ENCODE measurements at regions not wholly inside any gene's neighbourhood (a gene's known extent, or its start where the extent isn't known, plus 50 kb on each side); places are given as distances from the start of the nearest gene placed in this dataset.
A peak's percentile ranks its signal among the peaks of the same experiment; 100 is the strongest.
"Not testable (repeated sequence)": the region's sequence is repeated elsewhere in the genome, so short reads cannot be mapped to it uniquely, and the experiment has no call there.

DNA sequence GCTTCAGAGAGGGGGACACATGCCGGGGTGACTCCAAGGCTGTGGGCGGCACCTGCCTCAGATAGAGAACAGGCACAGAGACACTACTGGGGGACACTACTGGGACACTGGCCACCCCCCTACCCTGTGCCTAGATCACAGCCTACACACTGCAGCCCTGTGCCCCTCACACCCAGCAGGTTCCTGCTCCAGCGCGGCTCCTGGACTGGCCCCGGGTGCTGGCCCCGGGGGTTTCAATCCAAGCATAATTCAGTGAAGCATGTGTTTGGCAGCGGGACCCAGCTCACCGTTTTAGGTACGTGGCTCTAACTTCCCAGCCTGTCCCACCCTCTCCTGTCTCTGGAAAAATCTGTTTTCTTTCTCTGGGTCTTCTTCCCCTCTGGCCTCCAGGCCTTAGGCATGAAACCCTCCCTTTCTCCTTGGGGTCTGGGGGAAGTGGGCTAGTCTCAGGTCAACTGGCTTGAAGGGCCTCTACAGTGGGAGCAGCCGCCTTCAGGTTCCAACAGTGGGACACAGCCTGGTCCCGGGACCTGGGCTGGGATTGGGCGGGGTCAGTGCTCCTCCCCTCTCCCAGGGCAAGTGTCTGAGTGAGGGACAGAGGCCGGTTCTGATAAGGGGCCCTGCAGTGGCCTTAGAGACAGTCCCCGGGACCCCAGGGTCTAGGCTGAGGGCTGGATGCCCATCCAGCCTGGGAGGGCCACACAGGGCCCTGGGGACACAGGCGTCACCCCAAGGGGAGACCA is 98.8 kb downstream of the CRYBB2 start:
- Histone ChIP-seq H3K27ac (no peak overlapping the region), H3K4me3 (no peak overlapping the region), H3K4me1 (no peaks in the 10 kb centered on the region), H3K36me3 (no peaks in the 10 kb centered on the region), H3K27me3 (no peaks in the 10 kb centered on the region), H3K9me3 (no peaks in the 10 kb centered on the region)
- TF ChIP-seq, protein P1, sequence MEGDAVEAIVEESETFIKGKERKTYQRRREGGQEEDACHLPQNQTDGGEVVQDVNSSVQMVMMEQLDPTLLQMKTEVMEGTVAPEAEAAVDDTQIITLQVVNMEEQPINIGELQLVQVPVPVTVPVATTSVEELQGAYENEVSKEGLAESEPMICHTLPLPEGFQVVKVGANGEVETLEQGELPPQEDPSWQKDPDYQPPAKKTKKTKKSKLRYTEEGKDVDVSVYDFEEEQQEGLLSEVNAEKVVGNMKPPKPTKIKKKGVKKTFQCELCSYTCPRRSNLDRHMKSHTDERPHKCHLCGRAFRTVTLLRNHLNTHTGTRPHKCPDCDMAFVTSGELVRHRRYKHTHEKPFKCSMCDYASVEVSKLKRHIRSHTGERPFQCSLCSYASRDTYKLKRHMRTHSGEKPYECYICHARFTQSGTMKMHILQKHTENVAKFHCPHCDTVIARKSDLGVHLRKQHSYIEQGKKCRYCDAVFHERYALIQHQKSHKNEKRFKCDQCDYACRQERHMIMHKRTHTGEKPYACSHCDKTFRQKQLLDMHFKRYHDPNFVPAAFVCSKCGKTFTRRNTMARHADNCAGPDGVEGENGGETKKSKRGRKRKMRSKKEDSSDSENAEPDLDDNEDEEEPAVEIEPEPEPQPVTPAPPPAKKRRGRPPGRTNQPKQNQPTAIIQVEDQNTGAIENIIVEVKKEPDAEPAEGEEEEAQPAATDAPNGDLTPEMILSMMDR (IDR thresholded peaks at IDR 0.05), result no peak
- intact Hi-C loops (cut with DNase I), result no loop called here
- peak; percentile 21 for ATAC-seq
- DNase-seq, result no peak

DNA sequence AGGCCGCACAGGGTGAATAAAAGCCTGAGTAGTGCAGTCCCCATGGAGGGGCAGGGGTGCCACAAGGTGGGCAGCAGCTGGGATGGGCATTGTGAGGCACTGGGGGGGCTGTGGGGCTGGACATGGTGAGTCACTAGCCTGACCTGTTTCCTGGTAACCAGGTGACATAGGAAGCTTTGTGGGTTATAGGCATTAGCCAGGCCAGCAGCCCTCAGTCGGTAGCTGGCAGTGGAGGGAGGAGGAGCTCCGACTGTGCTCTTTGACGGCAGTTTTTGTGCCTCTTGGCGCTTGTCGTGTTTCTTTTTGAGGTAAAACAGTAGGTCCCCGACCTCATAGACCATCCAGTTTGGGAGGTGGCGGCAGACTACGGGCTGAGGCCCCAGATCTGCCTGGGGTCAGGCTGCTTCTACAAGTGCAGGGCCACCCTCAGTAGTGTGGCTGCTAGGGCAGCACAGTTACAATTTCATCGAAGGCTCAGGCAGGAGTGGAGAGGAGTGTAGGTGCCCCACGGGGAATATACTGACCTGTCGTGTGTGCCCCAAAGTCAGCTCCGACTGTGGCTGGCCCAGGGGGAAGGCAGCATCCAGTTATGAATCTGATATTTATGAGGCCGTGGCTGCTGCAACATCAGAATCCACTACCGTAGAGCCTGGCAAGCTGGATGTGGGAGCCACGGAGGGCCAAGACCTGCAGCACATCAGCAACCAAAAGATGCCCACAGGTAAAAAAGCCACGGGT is 107.7 kb downstream of the CRYBB2 start:
- no peaks in the 10 kb centered on the region for H3K36me3 ChIP-seq
- H3K4me3 ChIP-seq, result no peak overlapping the region
- intact Hi-C loops (cut with DNase I), result no loop called here
- no peak overlapping the region for H3K27ac ChIP-seq
- ATAC-seq, result no peak
- H3K4me1 ChIP-seq, result no peaks in the 10 kb centered on the region
- TF ChIP-seq, protein P1 (IDR thresholded peaks at IDR 0.05), result no peak
- no peak for DNase-seq
- no peaks in the 10 kb centered on the region for H3K27me3 ChIP-seq
- H3K9me3 ChIP-seq, result no peaks in the 10 kb centered on the region

DNA sequence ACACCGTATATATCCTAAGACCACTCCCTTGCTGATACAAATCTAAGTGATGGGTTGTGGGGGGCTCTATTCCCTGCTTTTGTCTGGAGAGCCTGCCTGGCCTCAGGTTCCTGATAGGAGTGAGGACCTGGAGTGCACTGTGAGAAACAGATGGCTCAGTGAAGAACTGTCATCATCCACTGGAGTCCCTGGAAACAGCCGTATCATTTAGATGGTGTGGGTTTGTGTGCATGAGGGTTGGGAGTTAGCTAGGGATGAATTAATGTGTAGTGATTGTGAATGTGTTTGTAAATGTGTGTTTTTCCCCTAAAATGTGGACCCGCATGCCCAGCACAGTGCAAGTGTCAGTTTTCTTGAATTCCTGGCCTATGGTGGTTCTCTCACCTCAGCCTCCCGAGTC is 111.6 kb downstream of the CRYBB2 start:
- Histone ChIP-seq H3K9me3 (no peaks in the 10 kb centered on the region), H3K27me3 (no peaks in the 10 kb centered on the region), H3K36me3 (no peaks in the 10 kb centered on the region), H3K27ac (no peak overlapping the region), H3K4me3 (no peak overlapping the region), H3K4me1 (no peaks in the 10 kb centered on the region)
- ATAC-seq, result no peak
- no peak for DNase-seq
- TF ChIP-seq, protein P1 (IDR thresholded peaks at IDR 0.05), result no peak
- intact Hi-C loops (cut with DNase I), result no loop called here

DNA sequence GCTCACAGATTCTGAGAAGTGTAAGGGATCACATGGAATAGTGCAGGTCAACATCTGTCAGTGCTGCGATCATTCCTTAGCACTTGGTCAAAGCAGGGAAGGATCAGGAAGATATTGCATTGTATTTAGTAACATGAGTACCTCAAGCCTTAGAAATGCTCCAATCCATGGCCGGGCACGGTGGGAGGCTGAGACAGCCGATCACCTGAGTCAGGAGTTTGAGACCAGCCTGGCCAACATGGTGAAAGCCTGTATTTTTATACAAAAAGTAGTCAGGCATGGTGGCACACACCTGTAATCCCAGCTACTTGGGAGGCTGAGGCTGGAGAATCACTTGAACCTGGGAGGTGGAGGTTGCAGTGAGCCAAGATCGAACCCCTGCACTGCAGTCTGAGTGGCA is 112.5 kb downstream of the CRYBB2 start:
- H3K27me3 ChIP-seq; DNase-seq; H3K36me3 ChIP-seq; intact Hi-C loops (cut with DNase I); H3K9me3 ChIP-seq; H3K27ac ChIP-seq; ATAC-seq; H3K4me1 ChIP-seq; H3K4me3 ChIP-seq: not testable (repeated sequence)

DNA sequence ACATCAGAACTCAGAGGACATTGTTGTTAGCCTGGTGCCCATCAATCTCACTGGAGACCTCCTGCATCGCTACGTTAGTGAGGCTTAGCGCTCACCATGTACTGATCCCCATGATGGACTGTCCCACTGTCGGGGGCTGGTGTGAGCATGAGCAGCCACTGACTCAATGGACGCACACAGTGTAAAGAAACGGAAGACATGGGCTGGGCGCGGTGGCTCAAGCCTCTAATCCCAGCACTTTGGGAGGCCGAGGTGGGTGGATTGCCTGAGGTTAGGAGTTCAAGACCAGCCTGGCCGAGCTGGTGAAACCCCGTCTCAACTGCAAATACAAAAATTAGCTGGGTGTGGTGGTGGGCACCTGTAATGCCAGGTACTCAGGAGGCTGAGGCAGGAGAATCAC is 112.9 kb downstream of the CRYBB2 start:
- Histone ChIP-seq H3K9me3 (no peaks in the 10 kb centered on the region), H3K27me3 (no peaks in the 10 kb centered on the region), H3K4me1 (no peaks in the 10 kb centered on the region), H3K36me3 (no peaks in the 10 kb centered on the region), H3K27ac (no peak overlapping the region), H3K4me3 (no peak overlapping the region)
- ATAC-seq (no peak), DNase-seq (no peak)
- intact Hi-C loops (cut with DNase I), result no loop called here
- TF ChIP-seq, protein P1 (IDR thresholded peaks at IDR 0.05), result no peak

DNA sequence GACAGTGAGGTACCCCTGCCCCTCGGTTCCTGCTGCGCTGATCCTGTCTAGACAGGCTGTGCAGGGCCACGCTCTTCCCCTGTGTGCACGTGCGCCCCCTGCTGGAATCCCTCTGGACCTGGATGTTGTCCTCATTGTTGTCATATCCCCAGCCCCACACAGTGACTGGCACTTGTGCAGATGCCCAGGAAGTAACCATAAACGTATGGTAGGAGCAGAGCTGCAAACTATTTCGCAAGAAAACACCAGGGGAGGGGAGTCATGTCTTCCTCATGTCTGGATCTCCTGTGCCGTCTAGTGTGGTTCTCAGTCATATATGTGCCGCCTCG is 114.7 kb downstream of the CRYBB2 start:
- DNase-seq, result no peak
- H3K4me1 ChIP-seq, result no peaks in the 10 kb centered on the region
- TF ChIP-seq, protein P1 (IDR thresholded peaks at IDR 0.05), result peak; percentile 39
- H3K27me3 ChIP-seq, result no peaks in the 10 kb centered on the region
- no peaks in the 10 kb centered on the region for H3K36me3 ChIP-seq
- peak; percentile 79 for ATAC-seq
- H3K9me3 ChIP-seq, result peaks cover 1% of the 10 kb centered on the region
- H3K27ac ChIP-seq, result no peak overlapping the region
- no peak overlapping the region for H3K4me3 ChIP-seq
- intact Hi-C loops (cut with DNase I), result no loop called here

DNA sequence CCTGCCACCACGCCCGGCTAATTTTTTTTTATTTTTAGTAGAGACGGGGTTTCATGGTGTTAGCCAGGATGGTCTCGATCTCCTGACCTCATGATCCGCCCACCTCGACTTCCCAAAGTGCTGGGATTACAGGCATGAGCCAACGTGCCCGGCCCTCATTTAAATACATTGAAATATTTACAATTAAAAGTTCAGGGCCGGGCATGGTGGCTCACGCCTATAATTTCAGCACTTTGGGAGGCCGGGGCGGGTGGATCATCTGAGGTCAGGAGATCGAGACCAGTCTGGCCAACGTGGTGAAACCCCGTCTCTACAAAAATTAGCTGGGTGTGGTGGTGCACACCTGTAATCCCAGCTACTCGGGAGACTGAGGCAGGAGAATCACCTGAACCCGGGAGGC is 115.2 kb downstream of the CRYBB2 start:
- H3K4me1 ChIP-seq; intact Hi-C loops (cut with DNase I); H3K27ac ChIP-seq; H3K27me3 ChIP-seq; DNase-seq; ATAC-seq; H3K9me3 ChIP-seq; H3K36me3 ChIP-seq; H3K4me3 ChIP-seq: not testable (repeated sequence)

DNA sequence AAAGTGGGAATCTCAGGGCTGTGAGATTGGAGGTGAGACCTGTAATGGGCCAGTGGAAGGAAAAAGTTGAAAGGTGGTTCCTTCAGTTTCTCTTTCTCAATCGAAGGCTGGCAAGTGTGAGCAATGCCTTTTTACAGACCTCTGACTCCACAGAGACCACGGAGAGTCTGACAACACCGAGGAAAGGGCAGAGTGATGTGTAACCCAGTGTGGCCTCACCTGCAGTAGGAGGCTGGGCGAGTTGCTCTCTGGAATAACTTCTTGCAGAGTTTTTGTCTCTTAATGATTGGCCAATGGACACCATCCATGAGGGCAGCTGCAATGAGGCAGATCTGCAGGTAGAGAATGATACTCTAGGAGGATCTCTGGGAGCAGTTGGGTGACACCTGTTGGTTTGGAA is 115.8 kb downstream of the CRYBB2 start:
- H3K9me3 ChIP-seq; H3K36me3 ChIP-seq; H3K27ac ChIP-seq; DNase-seq; H3K4me3 ChIP-seq; H3K27me3 ChIP-seq; intact Hi-C loops (cut with DNase I); ATAC-seq; H3K4me1 ChIP-seq: not testable (repeated sequence)

DNA sequence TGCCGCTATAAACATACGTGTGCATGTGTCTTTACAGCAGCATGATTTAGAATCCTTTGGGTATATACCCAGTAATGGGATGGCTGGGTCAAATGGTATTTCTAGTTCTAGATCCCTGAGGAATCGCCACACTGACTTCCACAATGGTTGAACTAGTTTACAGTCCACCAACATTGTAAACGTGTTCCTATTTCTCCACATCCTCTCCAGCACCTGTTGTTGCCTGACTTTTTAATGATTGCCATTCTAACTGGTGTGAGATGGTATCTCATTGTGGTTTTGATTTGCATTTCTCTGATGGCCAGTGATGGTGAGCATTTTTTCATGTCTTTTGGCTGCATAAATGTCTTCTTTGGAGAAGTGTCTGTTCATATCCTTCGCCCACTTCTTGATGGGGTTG is 121.1 kb downstream of the CRYBB2 start:
- H3K27ac ChIP-seq; H3K9me3 ChIP-seq; intact Hi-C loops (cut with DNase I); H3K27me3 ChIP-seq; DNase-seq; H3K4me3 ChIP-seq; H3K4me1 ChIP-seq; H3K36me3 ChIP-seq; ATAC-seq: not testable (repeated sequence)
